Peyer's patch (tissue), 4 donors: ENCODE measurements at regions not wholly inside any gene's neighbourhood (a gene's known extent, or its start where the extent isn't known, plus 50 kb on each side); places are given as distances from the start of the nearest gene placed in this dataset.
A peak's percentile ranks its signal among the peaks of the same experiment; 100 is the strongest.

Source experiments
- DNase-seq, 3 donors: peaks; one replicate each; pipeline ENCODE4 v3.0.0-alpha.2; 2017 to 2019
- H3K27ac ChIP-seq, 4 donors: fragments of 200-600 bp; sonication (generic); one replicate each; pipeline ENCODE4 v1.5.1; 2016 to 2019
- H3K27me3 ChIP-seq, 2 donors: fragments of 200-600 bp; sonication (generic); one replicate each; pipeline ENCODE4 v1.5.1; 2019
- H3K36me3 ChIP-seq, 3 donors: fragments of 200-600 bp; sonication (generic); one replicate each; pipeline ENCODE4 v1.5.1; 2016 to 2019
- H3K4me1 ChIP-seq, 4 donors: fragments of 200-600 bp; sonication (generic); one replicate each; pipeline ENCODE4 v1.5.1; 2016 to 2019
- H3K4me3 ChIP-seq, 4 donors: fragments of 200-600 bp; sonication (generic); 1 replicate in 3 of 4; 2 replicates in 1 of 4; pipeline ENCODE4 v1.5.1; 2016 to 2019; ENCODE audit warnings: mild to moderate bottlenecking in 1 of 4
- H3K9me3 ChIP-seq, 4 donors: fragments of 200-600 bp; sonication (generic); one replicate each; pipeline ENCODE4 v1.5.1; 2016 to 2019; ENCODE audit warnings: mild to moderate bottlenecking in 1 of 4
- POLR2A ChIP-seq, 2 donors: fragments of 450-650 bp; IDR thresholded peaks; one replicate each; pipeline ENCODE4 v1.5.1; 2017; ENCODE audit warnings: antibody characterized with exemption in 2 of 2, mild to moderate bottlenecking in 2 of 2, moderate library complexity in 2 of 2
- TF ChIP-seq, protein P1 (sequence below), 6 experiments: fragments of 450-650 bp in 4 of 6; fragments of 200-600 bp in 2 of 6; sonication (generic) in 1 of 6; IDR thresholded peaks; one replicate each; pipeline ENCODE4 v1.5.1; 2017 to 2019; ENCODE audit warnings: antibody characterized with exemption in 6 of 6, mild to moderate bottlenecking in 3 of 6, moderate library complexity in 1 of 6

DNA sequence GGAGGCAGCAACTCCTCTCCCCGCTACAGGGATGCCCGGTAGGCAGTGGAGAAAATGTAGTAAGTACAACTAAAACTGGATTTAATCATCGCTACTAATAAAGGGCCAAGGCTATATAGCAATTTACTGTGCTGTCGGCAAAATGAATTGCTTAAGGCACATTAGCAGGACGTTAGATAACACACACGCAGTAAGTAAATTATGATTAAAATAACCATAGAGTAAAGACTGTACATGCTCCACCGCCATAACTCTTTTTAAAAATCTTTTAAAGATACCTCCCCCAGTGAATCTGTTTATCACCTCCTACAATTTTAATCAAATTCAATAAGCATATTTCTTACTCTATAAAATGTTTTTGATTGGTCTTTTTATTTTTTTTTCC is 371.4 kb upstream of the MGMT start:
- peaks cover 0 to 6% (median 0%) of the 10 kb centered on the region in 4 donors for H3K4me1 ChIP-seq
- no peaks in the 10 kb centered on the region for H3K9me3 ChIP-seq
- no peak overlapping the region for H3K27ac ChIP-seq
- H3K4me3 ChIP-seq: no peak overlapping the region
- DNase-seq: no peak
- no peaks in the 10 kb centered on the region for H3K36me3 ChIP-seq
- TF ChIP-seq, protein P1, sequence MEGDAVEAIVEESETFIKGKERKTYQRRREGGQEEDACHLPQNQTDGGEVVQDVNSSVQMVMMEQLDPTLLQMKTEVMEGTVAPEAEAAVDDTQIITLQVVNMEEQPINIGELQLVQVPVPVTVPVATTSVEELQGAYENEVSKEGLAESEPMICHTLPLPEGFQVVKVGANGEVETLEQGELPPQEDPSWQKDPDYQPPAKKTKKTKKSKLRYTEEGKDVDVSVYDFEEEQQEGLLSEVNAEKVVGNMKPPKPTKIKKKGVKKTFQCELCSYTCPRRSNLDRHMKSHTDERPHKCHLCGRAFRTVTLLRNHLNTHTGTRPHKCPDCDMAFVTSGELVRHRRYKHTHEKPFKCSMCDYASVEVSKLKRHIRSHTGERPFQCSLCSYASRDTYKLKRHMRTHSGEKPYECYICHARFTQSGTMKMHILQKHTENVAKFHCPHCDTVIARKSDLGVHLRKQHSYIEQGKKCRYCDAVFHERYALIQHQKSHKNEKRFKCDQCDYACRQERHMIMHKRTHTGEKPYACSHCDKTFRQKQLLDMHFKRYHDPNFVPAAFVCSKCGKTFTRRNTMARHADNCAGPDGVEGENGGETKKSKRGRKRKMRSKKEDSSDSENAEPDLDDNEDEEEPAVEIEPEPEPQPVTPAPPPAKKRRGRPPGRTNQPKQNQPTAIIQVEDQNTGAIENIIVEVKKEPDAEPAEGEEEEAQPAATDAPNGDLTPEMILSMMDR (IDR thresholded peaks at IDR 0.05): no peak
- no peak for TF ChIP-seq POLR2A (IDR thresholded peaks at IDR 0.05)
- H3K27me3 ChIP-seq: no peaks in the 10 kb centered on the region

DNA sequence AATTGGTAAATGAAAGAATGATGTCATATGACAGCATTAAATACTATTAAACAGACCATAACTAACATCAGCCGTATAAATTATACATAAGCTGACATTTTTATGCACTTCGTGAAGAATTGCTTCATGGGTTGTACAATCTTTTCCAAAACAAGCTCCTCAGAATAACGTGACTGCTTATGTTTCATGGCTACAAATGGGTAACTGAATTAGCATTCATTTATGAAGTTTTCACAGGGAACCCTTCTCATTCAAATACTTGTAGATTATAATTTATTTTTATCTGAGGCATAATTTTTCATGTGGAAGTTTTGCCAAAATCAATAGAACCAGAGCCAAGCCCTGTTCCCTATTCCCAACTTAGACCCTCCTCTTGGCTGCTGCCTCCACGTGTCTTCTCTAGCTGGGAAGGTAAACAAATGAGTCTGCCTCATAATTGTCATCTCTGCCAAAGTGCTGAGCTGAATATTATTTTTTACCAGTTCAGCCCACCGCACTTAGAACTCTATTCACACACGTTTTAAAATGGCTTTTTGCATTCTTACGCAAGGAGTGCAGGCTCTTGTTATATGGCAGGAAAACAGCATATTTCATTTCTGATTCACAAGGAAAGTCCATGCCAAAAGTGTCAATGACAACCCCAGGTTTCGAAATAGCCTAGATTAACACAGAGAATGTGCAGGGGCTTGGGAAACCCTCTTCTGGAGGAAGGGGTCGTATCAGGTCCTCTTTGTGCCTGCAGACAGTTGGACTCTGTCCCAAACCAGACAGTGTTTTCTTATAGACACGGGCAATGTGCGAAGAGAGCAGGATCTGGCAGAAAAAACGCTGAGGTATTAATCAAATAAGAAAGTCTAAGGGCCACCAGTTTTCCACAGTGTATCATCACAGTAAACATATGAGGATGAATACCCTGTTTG is 370.7 kb upstream of the MGMT start:
- TF ChIP-seq, protein P1 (IDR thresholded peaks at IDR 0.05): no peak
- H3K4me3 ChIP-seq: no peak overlapping the region
- peak in 1 of 3 donors; percentile 11 for DNase-seq
- H3K36me3 ChIP-seq: no peaks in the 10 kb centered on the region
- peak overlapping the region in 1 of 4 donors; percentile 35 for H3K27ac ChIP-seq
- no peaks in the 10 kb centered on the region for H3K27me3 ChIP-seq
- no peaks in the 10 kb centered on the region for H3K9me3 ChIP-seq
- peaks cover 0 to 6% (median 0%) of the 10 kb centered on the region in 4 donors for H3K4me1 ChIP-seq

DNA sequence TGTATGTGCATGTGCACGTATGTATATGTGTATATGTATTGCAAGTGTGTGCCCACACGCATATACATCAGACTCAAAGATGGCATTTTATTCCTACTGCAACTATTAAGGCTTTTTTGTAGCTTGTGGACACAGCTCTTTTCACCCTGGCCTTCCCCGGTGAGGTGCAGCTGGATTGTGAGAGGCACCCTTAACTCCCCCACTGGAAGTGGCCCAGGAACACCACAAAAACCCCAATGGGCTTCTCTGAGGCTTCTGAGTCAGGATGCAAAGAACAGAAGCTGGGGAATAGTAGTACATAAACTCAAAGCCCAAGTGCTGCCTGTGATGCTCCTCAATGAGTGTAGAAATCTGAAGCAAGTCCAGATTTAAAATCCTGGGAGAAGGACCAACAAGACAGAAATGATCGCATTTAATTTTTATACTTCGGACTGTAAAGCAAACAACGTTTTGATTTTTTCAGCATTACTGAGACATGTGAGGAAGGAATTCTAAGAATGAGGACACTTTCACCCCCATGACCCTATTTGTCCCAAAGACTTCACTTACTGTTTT is 369.2 kb upstream of the MGMT start:
- Histone ChIP-seq H3K27ac (no peak overlapping the region), H3K4me3 (no peak overlapping the region), H3K9me3 (no peaks in the 10 kb centered on the region), H3K36me3 (no peaks in the 10 kb centered on the region), H3K4me1 (peaks cover 0 to 6% (median 0%) of the 10 kb centered on the region in 4 donors), H3K27me3 (no peaks in the 10 kb centered on the region)
- TF ChIP-seq POLR2A (IDR thresholded peaks at IDR 0.05): no peak
- no peak for DNase-seq

DNA sequence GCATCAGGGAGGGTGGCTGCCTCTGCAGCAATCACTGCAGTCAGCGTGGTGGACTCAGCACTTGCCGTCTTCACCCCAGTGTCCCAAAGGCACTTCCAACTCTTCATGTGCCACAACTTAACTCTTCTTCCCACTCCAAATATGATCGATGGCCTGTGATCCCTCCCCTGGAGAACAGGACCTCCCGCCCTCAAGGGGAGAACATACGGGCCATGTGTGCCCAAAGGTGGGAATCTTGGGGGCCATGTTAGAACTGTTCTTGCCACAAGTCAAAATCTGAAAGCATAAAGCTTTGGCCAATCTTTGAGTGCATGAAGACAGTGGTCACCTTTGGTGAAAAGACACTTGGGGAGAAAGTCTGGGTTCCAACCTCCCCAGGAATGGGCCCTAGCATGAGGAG is 368.5 kb upstream of the MGMT start:
- Histone ChIP-seq H3K9me3 (no peaks in the 10 kb centered on the region), H3K4me3 (no peak overlapping the region), H3K27me3 (no peaks in the 10 kb centered on the region), H3K4me1 (peaks cover 0 to 6% (median 0%) of the 10 kb centered on the region in 4 donors), H3K27ac (no peak overlapping the region), H3K36me3 (no peaks in the 10 kb centered on the region)
- no peak for DNase-seq
- no peak for TF ChIP-seq POLR2A (IDR thresholded peaks at IDR 0.05)
- TF ChIP-seq, protein P1 (IDR thresholded peaks at IDR 0.05): no peak

DNA sequence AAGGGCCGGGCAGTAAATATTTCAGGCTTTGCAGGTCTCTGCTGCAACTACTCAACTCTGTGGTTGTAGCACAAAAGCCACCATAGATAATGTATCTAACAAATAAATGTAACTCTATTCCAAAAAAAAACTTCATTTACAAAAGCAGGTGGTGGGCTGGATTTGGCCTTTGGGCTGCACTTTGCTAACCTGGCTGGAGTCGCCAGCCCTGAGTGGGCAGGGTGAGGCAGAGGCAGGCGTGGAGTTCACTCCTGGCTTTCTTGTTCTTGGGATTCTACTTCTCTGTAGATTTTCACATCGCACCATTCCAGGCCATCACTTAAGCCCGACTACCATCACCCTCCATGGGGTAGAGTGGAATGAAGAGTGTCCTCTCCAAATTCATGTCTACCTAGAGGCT is 367.6 kb upstream of the MGMT start:
- Histone ChIP-seq H3K36me3 (no peaks in the 10 kb centered on the region), H3K9me3 (no peaks in the 10 kb centered on the region), H3K4me1 (peaks cover 0 to 6% (median 0%) of the 10 kb centered on the region in 4 donors), H3K4me3 (no peak overlapping the region), H3K27ac (no peak overlapping the region), H3K27me3 (no peaks in the 10 kb centered on the region)
- no peak for DNase-seq
- TF ChIP-seq, protein P1 (IDR thresholded peaks at IDR 0.05): no peak
- no peak for TF ChIP-seq POLR2A (IDR thresholded peaks at IDR 0.05)

DNA sequence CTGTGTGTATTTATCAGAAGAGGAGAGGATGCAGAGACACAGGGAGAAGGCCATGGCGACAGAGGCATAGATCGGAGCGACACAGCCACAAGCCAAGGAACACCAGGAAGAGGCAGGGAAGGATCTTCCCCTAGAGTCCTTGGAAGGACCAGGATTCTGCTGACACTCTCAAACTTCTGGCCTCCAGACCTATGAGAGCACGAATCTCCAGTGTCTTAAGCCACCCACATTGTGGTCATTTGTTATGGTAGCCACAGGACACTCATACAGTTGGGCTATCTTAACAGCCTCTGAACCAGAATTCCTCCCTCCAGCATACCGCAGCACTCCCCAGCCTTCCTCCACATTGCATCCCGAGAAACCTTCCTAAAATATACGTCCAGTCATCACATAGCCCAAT is 367.0 kb upstream of the MGMT start:
- DNase-seq: no peak
- H3K27me3 ChIP-seq: no peaks in the 10 kb centered on the region
- H3K27ac ChIP-seq: no peak overlapping the region
- H3K4me3 ChIP-seq: no peak overlapping the region
- no peaks in the 10 kb centered on the region for H3K9me3 ChIP-seq
- TF ChIP-seq POLR2A (IDR thresholded peaks at IDR 0.05): no peak
- TF ChIP-seq, protein P1 (IDR thresholded peaks at IDR 0.05): no peak
- no peaks in the 10 kb centered on the region for H3K36me3 ChIP-seq
- H3K4me1 ChIP-seq: peaks cover 0 to 6% (median 0%) of the 10 kb centered on the region in 4 donors
